ENCODE measurements at regions not wholly inside any gene's neighbourhood (a gene's known extent, or its start where the extent isn't known, plus 50 kb on each side); places are given as distances from the start of the nearest gene placed in this dataset.

DNA sequence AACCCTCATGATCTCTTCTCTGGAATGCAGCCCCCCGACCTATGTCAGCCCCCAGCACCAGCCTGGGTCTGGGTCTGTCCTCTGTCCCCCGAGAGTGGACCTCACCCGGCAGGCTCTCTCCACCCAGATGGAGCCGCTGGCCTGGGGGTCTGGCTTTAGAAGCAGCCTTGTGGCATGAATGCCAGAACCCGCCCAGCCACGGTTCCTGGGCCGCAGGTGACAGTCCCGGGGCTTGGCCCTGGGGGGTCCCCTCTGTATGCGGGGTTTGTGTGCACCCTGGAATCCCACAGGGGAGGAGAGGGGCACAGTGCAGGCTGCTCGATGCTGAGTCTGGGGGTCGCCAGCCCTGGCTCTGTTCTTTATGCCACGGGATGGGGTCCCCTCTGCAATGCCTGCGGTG is 96.0 kb upstream of the ACTRT2 start:
- H3K36me3 ChIP-seq: no peaks in the 10 kb centered on the region
- H3K79me2 ChIP-seq (ENCODE audit: low read depth): no peaks in the 10 kb centered on the region
- no peaks in the 10 kb centered on the region for H3K4me1 ChIP-seq
- Mint-ChIP-seq H3K27me3 (ENCODE audit: insufficient read depth, low read depth) (peaks cover 8% of the 10 kb centered on the region), H3K4me3 (no peak overlapping the region), H3K9me3 (no peaks in the 10 kb centered on the region), H3K4me1 (no peaks in the 10 kb centered on the region), H3K27ac (no peak overlapping the region), H3K36me3 (no peaks in the 10 kb centered on the region)
- TF ChIP-seq EZH2 (IDR thresholded peaks at IDR 0.05): no peak
- TF ChIP-seq EZH2phosphoT487 (IDR thresholded peaks at IDR 0.05): no peak
- TF ChIP-seq, protein P1, sequence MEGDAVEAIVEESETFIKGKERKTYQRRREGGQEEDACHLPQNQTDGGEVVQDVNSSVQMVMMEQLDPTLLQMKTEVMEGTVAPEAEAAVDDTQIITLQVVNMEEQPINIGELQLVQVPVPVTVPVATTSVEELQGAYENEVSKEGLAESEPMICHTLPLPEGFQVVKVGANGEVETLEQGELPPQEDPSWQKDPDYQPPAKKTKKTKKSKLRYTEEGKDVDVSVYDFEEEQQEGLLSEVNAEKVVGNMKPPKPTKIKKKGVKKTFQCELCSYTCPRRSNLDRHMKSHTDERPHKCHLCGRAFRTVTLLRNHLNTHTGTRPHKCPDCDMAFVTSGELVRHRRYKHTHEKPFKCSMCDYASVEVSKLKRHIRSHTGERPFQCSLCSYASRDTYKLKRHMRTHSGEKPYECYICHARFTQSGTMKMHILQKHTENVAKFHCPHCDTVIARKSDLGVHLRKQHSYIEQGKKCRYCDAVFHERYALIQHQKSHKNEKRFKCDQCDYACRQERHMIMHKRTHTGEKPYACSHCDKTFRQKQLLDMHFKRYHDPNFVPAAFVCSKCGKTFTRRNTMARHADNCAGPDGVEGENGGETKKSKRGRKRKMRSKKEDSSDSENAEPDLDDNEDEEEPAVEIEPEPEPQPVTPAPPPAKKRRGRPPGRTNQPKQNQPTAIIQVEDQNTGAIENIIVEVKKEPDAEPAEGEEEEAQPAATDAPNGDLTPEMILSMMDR (IDR thresholded peaks at IDR 0.05): no peak
- no peaks in the 10 kb centered on the region for H3F3A ChIP-seq (ENCODE audit: low read depth)
- H3K9ac ChIP-seq: no peak overlapping the region
- H3K4me3 ChIP-seq: no peak overlapping the region
- no peaks in the 10 kb centered on the region for H4K20me1 ChIP-seq (ENCODE audit: low read depth)
- no peak for DNase-seq (ENCODE audit: low spot score)
- no peaks in the 10 kb centered on the region for H3K9me3 ChIP-seq (ENCODE audit: low read depth)
- no peak overlapping the region for H2AFZ ChIP-seq (replicated peaks)
- H3K27ac ChIP-seq: no peak overlapping the region
- no peak overlapping the region for H3K4me2 ChIP-seq
- no peaks in the 10 kb centered on the region for H3K27me3 ChIP-seq

DNA sequence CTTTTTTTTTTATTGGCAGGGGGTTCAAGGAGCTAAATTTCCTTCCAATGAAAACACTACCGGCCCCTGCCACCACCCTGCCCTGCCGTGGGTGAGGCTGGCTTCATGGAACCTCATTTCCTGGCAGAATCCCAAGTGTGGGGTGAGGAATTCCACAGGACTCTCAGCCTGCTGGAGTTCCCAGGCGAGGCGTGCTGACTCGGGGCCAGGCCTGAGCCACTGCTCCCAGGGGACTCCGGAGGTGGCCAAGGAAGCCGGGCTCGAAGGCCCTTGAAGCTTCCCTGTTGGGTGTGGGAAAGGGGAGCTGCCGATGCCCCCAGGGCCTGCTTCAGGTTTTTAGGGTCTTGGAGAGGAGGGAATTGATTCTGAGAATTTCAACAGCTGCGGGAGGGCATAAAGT is 95.3 kb upstream of the ACTRT2 start:
- no peak overlapping the region for H3K9ac ChIP-seq
- Mint-ChIP-seq H3K4me1 (no peaks in the 10 kb centered on the region), H3K36me3 (no peaks in the 10 kb centered on the region), H3K27ac (no peak overlapping the region), H3K4me3 (no peak overlapping the region), H3K27me3 (ENCODE audit: insufficient read depth, low read depth) (peaks cover 8% of the 10 kb centered on the region), H3K9me3 (no peaks in the 10 kb centered on the region)
- H3F3A ChIP-seq (ENCODE audit: low read depth): no peaks in the 10 kb centered on the region
- H3K9me3 ChIP-seq (ENCODE audit: low read depth): no peaks in the 10 kb centered on the region
- H4K20me1 ChIP-seq (ENCODE audit: low read depth): no peaks in the 10 kb centered on the region
- H3K36me3 ChIP-seq: no peaks in the 10 kb centered on the region
- TF ChIP-seq EZH2 (IDR thresholded peaks at IDR 0.05): no peak
- no peak for TF ChIP-seq EZH2phosphoT487 (IDR thresholded peaks at IDR 0.05)
- TF ChIP-seq, protein P1 (IDR thresholded peaks at IDR 0.05): no peak
- no peak for DNase-seq (ENCODE audit: low spot score)
- no peak overlapping the region for H3K27ac ChIP-seq
- no peak overlapping the region for H2AFZ ChIP-seq (replicated peaks)
- no peaks in the 10 kb centered on the region for H3K79me2 ChIP-seq (ENCODE audit: low read depth)
- no peak overlapping the region for H3K4me3 ChIP-seq
- H3K4me2 ChIP-seq: no peak overlapping the region
- H3K4me1 ChIP-seq: no peaks in the 10 kb centered on the region
- H3K27me3 ChIP-seq: no peaks in the 10 kb centered on the region

DNA sequence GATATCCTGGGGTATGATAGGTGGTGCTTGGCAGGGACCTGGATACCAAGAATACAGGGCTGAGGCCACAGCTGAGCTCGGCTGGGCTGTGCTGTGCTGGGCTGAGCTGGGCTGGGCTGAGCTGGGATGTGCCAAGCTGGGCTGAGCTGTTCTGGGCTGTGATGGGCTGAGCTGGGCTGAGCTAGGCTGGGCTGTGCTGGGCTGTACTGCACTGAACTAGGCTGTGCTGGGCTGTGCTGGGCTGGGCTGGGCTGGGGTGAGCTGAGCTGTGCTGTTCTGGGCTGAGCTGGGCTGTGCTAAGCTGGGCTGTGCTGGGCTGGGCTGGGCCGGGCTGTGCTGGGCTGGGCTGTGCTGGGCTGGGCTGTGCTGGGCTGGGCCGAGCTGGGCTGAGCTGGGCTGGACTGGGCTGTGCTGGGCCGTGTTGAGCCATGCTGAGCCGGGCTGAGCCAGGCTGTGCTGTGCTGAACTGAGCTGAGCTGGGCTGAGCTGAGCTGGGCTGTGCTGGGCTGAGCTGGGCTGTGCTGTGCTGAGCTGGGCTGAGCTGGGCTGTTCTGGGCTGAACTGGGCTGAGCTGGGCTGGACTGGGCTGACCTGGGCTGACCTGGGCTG is 94.7 kb upstream of the ACTRT2 start:
- no peaks in the 10 kb centered on the region for H3K9me3 ChIP-seq (ENCODE audit: low read depth)

More for the DNA sequence above, 94.7 kb upstream of the ACTRT2 start:
- Mint-ChIP-seq H3K27me3 (ENCODE audit: insufficient read depth, low read depth) (peaks cover 8% of the 10 kb centered on the region), H3K27ac (no peak overlapping the region), H3K36me3 (no peaks in the 10 kb centered on the region), H3K4me1 (no peaks in the 10 kb centered on the region), H3K4me3 (no peak overlapping the region), H3K9me3 (no peaks in the 10 kb centered on the region)
- H3F3A ChIP-seq (ENCODE audit: low read depth): no peaks in the 10 kb centered on the region
- H3K4me1 ChIP-seq: no peaks in the 10 kb centered on the region
- TF ChIP-seq, protein P1 (IDR thresholded peaks at IDR 0.05): no peak
- TF ChIP-seq EZH2 (IDR thresholded peaks at IDR 0.05) (no peak), EZH2phosphoT487 (IDR thresholded peaks at IDR 0.05) (no peak)
- no peak overlapping the region for H3K4me3 ChIP-seq
- no peak overlapping the region for H3K9ac ChIP-seq
- no peak overlapping the region for H3K4me2 ChIP-seq
- DNase-seq (ENCODE audit: low spot score): no peak
- H2AFZ ChIP-seq (replicated peaks): no peak overlapping the region
- no peaks in the 10 kb centered on the region for H3K27me3 ChIP-seq
- H4K20me1 ChIP-seq (ENCODE audit: low read depth): no peaks in the 10 kb centered on the region
- no peaks in the 10 kb centered on the region for H3K36me3 ChIP-seq
- no peak overlapping the region for H3K27ac ChIP-seq
- no peaks in the 10 kb centered on the region for H3K79me2 ChIP-seq (ENCODE audit: low read depth)
